IMR-90 (cell line): ENCODE measurements at regions not wholly inside any gene's neighbourhood (a gene's known extent, or its start where the extent isn't known, plus 50 kb on each side); places are given as distances from the start of the nearest gene placed in this dataset.

Experiments
- ATAC-seq: fragments of 200-7000 bp; cut with Tn5 transposase; 2 replicates; pipeline ENCODE4 v1.9.1; 2020; ENCODE audit warnings: low read depth, mild to moderate bottlenecking, moderate library complexity
- BruUV-seq: library from RNA; stranded (reverse); fragments of 400-500 nt; replicated peaks from 2 replicates; lab custom pipeline; 2021; lab: Mats Ljungman, UMichigan
- CTCF ChIA-PET: fragments of 300-600 bp; formaldehyde crosslinking; extraction: SDS; loops from one replicate; lab custom pipeline; 2021; ENCODE audit warnings: antibody characterized with exemption; lab: Yijun Ruan, JAX
- POLR2A ChIA-PET: fragments of 300-600 bp; sonication (Branson Sonifier 250); formaldehyde crosslinking; loops from one replicate; lab custom pipeline; 2022; ENCODE audit warnings: antibody characterized with exemption; ENCODE audit not compliant: unreplicated experiment; lab: Charles Lee
- DNase-seq: peaks from one replicate; pipeline ENCODE4 v3.0.0; 2013
- H2AFZ ChIP-seq: replicated peaks from 2 replicates; pipeline ENCODE3; 2013; ENCODE audit warnings: low read length, mild to moderate bottlenecking; ENCODE audit not compliant: poor library complexity
- H2AK5ac ChIP-seq: 2 replicates; pipeline ENCODE4 v1.6.1; 2013; ENCODE audit warnings: low read depth, low read length, inconsistent platforms
- H2AK9ac ChIP-seq: replicated peaks from 2 replicates; pipeline ENCODE3; 2013; ENCODE audit warnings: mild to moderate bottlenecking, low read depth, low read length, moderate library complexity; ENCODE audit not compliant: poor library complexity
- H2BK120ac ChIP-seq: 2 replicates; pipeline ENCODE4 v1.6.1; 2013; ENCODE audit warnings: low read depth, low read length, inconsistent platforms
- H2BK15ac ChIP-seq: 3 replicates; pipeline ENCODE4 v1.6.1; 2013; ENCODE audit warnings: low read depth, low read length, inconsistent platforms
- H2BK20ac ChIP-seq: 2 replicates; pipeline ENCODE4 v1.6.1; 2013; ENCODE audit warnings: low read depth, mild to moderate bottlenecking, inconsistent platforms, low read length, moderate library complexity
- H2BK5ac ChIP-seq: 2 replicates; pipeline ENCODE4 v1.6.1; 2013; ENCODE audit warnings: mild to moderate bottlenecking, low read depth, low read length, inconsistent platforms; ENCODE audit not compliant: poor library complexity, severe bottlenecking
- H3K14ac ChIP-seq: replicated peaks from 2 replicates; pipeline ENCODE4 v1.6.1; 2013; ENCODE audit warnings: low read depth, low read length, inconsistent platforms
- H3K18ac ChIP-seq: 2 replicates; pipeline ENCODE4 v1.6.1; 2013; ENCODE audit warnings: low read depth, low read length, control low read depth
- H3K23ac ChIP-seq: 2 replicates; pipeline ENCODE4 v1.6.1; 2013; ENCODE audit warnings: low read depth, low read length, inconsistent platforms
- H3K27ac ChIP-seq: 2 replicates; pipeline ENCODE4 v1.5.1; 2013; ENCODE audit warnings: mild to moderate bottlenecking, control low read depth, low read length; ENCODE audit not compliant: insufficient read depth
- H3K27me3 ChIP-seq: 2 replicates; pipeline ENCODE4 v1.6.1; 2013; ENCODE audit warnings: low read length; ENCODE audit not compliant: control insufficient read depth, insufficient read depth
- H3K36me3 ChIP-seq: 2 replicates; pipeline ENCODE4 v1.6.1; 2013; ENCODE audit warnings: low read length, mixed read lengths; ENCODE audit not compliant: control insufficient read depth, insufficient read depth
- H3K4ac ChIP-seq: 2 replicates; pipeline ENCODE4 v1.6.1; 2013; ENCODE audit warnings: low read depth, low read length, inconsistent platforms
- H3K4me1 ChIP-seq: 2 replicates; pipeline ENCODE4 v1.6.1; 2013; ENCODE audit warnings: low read length, mixed read lengths; ENCODE audit not compliant: control insufficient read depth, insufficient read depth
- H3K4me2 ChIP-seq: 2 replicates; pipeline ENCODE4 v1.6.1; 2013; ENCODE audit warnings: low read depth, mild to moderate bottlenecking, control low read depth, low read length, moderate library complexity
- H3K4me3 ChIP-seq: 2 replicates; pipeline ENCODE4 v1.5.1; 2013; ENCODE audit warnings: low read depth, mild to moderate bottlenecking, control low read depth, low read length, moderate library complexity; ENCODE audit not compliant: insufficient read depth
- H3K56ac ChIP-seq: 2 replicates; pipeline ENCODE4 v1.6.1; 2013; ENCODE audit warnings: low read length, inconsistent platforms; ENCODE audit not compliant: insufficient read depth; ENCODE audit errors: extremely low read depth
- H3K79me1 ChIP-seq, 2 experiments: 2 replicates each; pipeline ENCODE4 v1.6.1; 2013; ENCODE audit warnings: low read length in 2 of 2, inconsistent platforms in 1 of 2, low read depth in 1 of 2
- H3K9ac ChIP-seq: 2 replicates; pipeline ENCODE4 v1.6.1; 2013; ENCODE audit warnings: low read depth, low read length, control low read depth
- H3K9me1 ChIP-seq: 2 replicates; pipeline ENCODE4 v1.6.1; 2013; ENCODE audit warnings: low read length, inconsistent platforms; ENCODE audit not compliant: insufficient read depth
- H3K9me3 ChIP-seq: 2 replicates; pipeline ENCODE4 v1.6.1; 2013; ENCODE audit warnings: low read length; ENCODE audit not compliant: control insufficient read depth, insufficient read depth
- H4K20me1 ChIP-seq: 2 replicates; pipeline ENCODE4 v1.6.1; 2013; ENCODE audit warnings: low read length, inconsistent platforms; ENCODE audit not compliant: insufficient read depth
- H4K5ac ChIP-seq: 2 replicates; pipeline ENCODE4 v1.6.1; 2013; ENCODE audit warnings: mild to moderate bottlenecking, low read depth, low read length, control low read depth
- H4K8ac ChIP-seq, 2 experiments: 2 replicates each; pipeline ENCODE4 v1.6.1; 2013; ENCODE audit warnings: low read depth in 2 of 2, low read length in 2 of 2, control low read depth in 1 of 2, inconsistent platforms in 1 of 2
- H4K91ac ChIP-seq: 2 replicates; pipeline ENCODE4 v1.6.1; 2013; ENCODE audit warnings: low read depth, low read length, inconsistent platforms; ENCODE audit not compliant: insufficient read depth
- BHLHE40 ChIP-seq: fragments of 150-350 bp; IDR thresholded peaks from 2 replicates; pipeline ENCODE4 v1.6.1; 2016; ENCODE audit warnings: mild to moderate bottlenecking, low read depth, low read length
- NFE2L2 ChIP-seq: fragments of 150-350 bp; IDR thresholded peaks from 2 replicates; pipeline ENCODE4 v1.6.1; 2016; ENCODE audit warnings: low read depth, mild to moderate bottlenecking, low read length
- POLR2A ChIP-seq: IDR thresholded peaks from 2 replicates; pipeline ENCODE4 v1.6.1; 2012; ENCODE audit warnings: mild to moderate bottlenecking, low read depth, low read length
- RCOR1 ChIP-seq: IDR thresholded peaks from 2 replicates; pipeline ENCODE4 v1.6.1; 2012; ENCODE audit warnings: mild to moderate bottlenecking, low read length, improper control_type of control experiment; ENCODE audit not compliant: insufficient replicate concordance
- RFX5 ChIP-seq: IDR thresholded peaks from 2 replicates; pipeline ENCODE4 v1.8.0; 2012; ENCODE audit warnings: low read depth, mild to moderate bottlenecking, low read length, moderate library complexity
- WGBS, 2 experiments: methylation state at CpG; one replicate each; pipeline versions ENCODE4 v1.1.5 to v1.1.7; 2013; ENCODE audit warnings: missing lambda C conversion rate in 2 of 2; ENCODE audit not compliant: insufficient read length in 1 of 2; ENCODE audit errors: extremely low coverage in 2 of 2; 5-methylcytosine and 5-hydroxymethylcytosine counted together
- dilution Hi-C: fragments of 300-500 bp; cut with HindIII; formaldehyde crosslinking; loops from one replicate; pipeline ENCODE4 v1.14.3; 2018; ENCODE audit warnings: low sequenced_read_pairs; ENCODE audit not compliant: unreplicated experiment
- in situ Hi-C: fragments of 300-500 bp; cut with MboI; formaldehyde crosslinking; loops from 3 replicates; pipeline ENCODE4 v1.14.3; 2019; ENCODE audit warnings: low sequenced_read_pairs, inconsistent platforms, mixed read lengths
- intact Hi-C: fragments of 100-400 bp; cut with micrococcal nuclease; formaldehyde crosslinking; loops from 2 replicates; pipeline ENCODE4 v1.10.0; 2022

DNA sequence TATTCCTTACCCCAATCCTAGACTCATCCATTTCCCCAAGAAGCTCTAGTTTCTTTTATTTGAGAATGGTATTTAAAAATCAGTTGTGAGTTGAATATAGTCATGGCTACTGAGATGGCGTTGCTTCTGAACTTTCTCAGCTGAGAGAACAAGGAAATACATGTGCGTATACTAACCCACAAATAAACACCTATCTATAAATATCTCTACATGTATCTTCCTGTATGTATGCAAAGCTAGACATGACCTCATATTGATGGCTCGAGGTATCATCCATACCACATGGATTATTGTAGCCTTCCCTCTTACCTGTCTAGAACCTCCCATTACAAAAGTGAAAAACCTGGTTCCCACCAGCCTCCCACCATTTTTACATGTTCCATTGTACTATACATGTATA lies 141.0 kb downstream of the UFM1 start:
- no peak overlapping the region for H3K27ac ChIP-seq
- ChIA-PET POLR2A (no interaction called here), CTCF (no interaction called here)
- no peaks in the 10 kb centered on the region for H4K20me1 ChIP-seq
- no peak overlapping the region for H2AK9ac ChIP-seq
- DNase-seq (no peak), ATAC-seq (no peak)
- in situ Hi-C loops = no loop called here
- TF ChIP-seq RCOR1 (no peak), BHLHE40 (no peak), NFE2L2 (no peak), POLR2A (no peak), RFX5 (no peak)
- no peak overlapping the region for H2AFZ ChIP-seq
- H3K23ac ChIP-seq = no peak overlapping the region
- H3K4me3 ChIP-seq = no peak overlapping the region
- H3K14ac ChIP-seq = no peak overlapping the region
- WGBS, 2 experiments = no CpG with 5 or more reads among the region's 3 CpGs
- no peaks in the 10 kb centered on the region for H3K9me1 ChIP-seq
- BruUV-seq = no TSS peak
- H3K36me3 ChIP-seq = no peaks in the 10 kb centered on the region
- no peak overlapping the region for H3K4me2 ChIP-seq
- H2BK5ac ChIP-seq = no peak overlapping the region
- intact Hi-C loops = no loop called here
- H2BK15ac ChIP-seq = no peak overlapping the region
- no peak overlapping the region for H2BK20ac ChIP-seq
- H3K56ac ChIP-seq = no peak overlapping the region
- no peak overlapping the region for H3K9ac ChIP-seq
- H3K18ac ChIP-seq = no peak overlapping the region
- no peak overlapping the region for H4K8ac ChIP-seq
- no peak overlapping the region for H4K5ac ChIP-seq
- H3K9me3 ChIP-seq = no peaks in the 10 kb centered on the region
- H4K91ac ChIP-seq = no peak overlapping the region
- no peak overlapping the region for H3K4ac ChIP-seq
- dilution Hi-C loops = no loop called here
- H3K27me3 ChIP-seq = no peaks in the 10 kb centered on the region
- H3K4me1 ChIP-seq = no peaks in the 10 kb centered on the region
- H3K79me1 ChIP-seq = no peaks in the 10 kb centered on the region
- no peak overlapping the region for H2BK120ac ChIP-seq
- H2AK5ac ChIP-seq = no peak overlapping the region
